NCI-H526 treated with DMSO at 0.1 percent for 48 hours (cell line): ENCODE measurements at regions not wholly inside any gene's neighbourhood (a gene's known extent, or its start where the extent isn't known, plus 50 kb on each side); places are given as distances from the start of the nearest gene placed in this dataset.

ENCODE experiments used
- DNase-seq: peaks from one replicate; lab custom pipeline; 2025; lab: John Stamatoyannopoulos, UW

DNA sequence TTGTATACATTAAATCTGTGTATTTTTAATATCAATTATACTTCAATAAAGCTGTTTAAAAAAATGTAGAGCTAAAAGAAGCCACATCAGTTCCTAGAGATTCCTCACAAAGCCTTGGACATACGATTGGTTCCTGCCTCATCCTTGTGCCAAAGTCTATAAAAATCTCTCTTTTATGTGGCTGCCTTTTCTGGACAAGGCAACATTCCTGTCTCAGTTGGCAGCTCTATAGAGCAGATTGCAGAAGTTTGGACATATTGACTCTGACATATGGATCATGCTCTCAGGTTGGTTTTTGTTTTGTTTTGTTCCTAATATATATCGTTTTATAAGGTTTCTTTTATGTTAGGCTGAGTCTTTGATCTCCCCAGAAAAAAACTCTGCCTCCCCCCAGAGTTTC lies 148.9 kb downstream of the MAFB start:
- no peak for DNase-seq

DNA sequence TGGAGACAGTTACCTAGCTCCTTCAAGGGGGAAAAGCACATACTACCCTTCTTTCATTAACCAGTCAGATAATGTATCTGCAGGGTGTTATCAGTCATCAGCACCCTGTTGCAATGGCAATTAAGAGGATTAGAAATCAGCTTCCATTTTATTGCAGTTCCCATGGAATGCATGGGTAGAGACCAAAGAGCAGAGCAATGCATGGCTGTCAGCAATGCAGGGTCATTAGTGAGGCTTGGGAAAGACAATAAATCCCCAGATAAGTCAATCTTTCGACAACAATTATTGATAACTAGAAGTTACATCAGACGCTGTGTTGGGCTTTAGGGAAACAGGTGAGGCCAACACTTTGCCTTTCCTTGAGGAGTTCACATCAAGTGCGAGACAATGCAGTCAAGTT lies 150.9 kb downstream of the MAFB start:
- DNase-seq: no peak

DNA sequence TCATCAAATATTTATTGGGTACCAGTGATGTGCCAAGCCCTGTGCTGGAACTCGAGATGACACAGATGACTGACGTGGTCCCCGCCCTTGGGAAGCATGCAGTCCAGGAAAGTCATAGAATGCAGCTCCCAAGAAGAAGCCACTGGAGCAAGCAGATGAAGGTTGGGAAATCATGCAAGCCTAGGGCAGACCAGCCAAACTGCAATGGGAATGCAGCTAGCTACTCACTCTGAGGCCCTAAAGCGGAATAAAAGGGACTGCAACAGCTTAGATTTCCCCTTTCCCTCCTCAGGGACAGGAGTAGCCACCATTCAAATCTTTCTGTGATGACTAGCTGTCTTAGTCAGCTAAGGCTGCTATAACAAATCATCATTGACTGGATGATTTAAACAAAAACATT lies 152.2 kb downstream of the MAFB start:
- DNase-seq: no peak

DNA sequence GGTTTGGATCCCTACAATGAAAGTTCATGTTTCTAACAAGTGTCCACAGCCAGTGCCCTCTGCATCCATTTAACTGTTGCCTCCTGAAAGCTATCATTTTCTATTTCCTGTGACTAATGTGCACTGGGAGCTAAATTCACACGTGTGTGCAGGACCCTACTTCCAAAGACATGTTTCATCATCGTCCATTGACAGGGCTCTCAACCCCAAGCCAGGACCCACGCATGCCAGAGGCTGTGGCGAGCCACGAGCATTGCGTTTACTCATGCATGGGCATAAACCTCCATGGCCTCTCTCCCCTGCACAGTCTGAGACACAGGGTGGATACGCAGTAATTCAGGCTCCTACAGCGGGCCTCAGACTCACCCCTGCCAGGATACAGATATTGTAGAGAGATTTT lies 153.2 kb downstream of the MAFB start:
- DNase-seq: no peak

GRCh38 chr20:40532103-40532502 lies 156.9 kb downstream of the MAFB start:
- no peak for DNase-seq

- no peak for DNase-seq
Observed at GRCh38 chr20:40525351-40525750, 163.7 kb downstream of the MAFB start.

DNA sequence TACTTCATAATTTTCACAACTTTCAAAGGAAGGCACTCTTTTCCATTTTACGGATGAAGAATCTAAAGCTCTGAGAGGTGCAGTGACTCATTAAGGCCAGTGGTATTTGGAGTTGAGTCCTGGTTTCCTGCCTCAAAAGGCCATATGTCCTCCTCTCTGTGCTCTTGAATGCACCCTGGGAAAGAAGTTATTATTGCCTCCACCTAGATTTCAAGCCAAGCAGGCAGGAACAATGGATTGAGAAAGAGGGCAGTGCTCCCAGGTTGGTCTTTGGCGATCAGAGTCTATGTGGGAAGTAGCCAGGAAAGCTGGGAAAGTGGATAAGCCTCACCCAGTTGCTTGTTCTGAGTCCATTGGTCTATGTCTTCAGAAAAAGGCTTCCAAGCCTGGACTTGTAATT lies 165.0 kb downstream of the MAFB start:
- no peak for DNase-seq

GRCh38 chr20:40522405-40522804 lies 166.6 kb downstream of the MAFB start:
- DNase-seq: no peak

- DNase-seq: no peak
Observed at GRCh38 chr20:40521962-40522361, 167.1 kb downstream of the MAFB start.

- no peak for DNase-seq
Observed at GRCh38 chr20:40519918-40520317, 169.1 kb downstream of the MAFB start.

DNA sequence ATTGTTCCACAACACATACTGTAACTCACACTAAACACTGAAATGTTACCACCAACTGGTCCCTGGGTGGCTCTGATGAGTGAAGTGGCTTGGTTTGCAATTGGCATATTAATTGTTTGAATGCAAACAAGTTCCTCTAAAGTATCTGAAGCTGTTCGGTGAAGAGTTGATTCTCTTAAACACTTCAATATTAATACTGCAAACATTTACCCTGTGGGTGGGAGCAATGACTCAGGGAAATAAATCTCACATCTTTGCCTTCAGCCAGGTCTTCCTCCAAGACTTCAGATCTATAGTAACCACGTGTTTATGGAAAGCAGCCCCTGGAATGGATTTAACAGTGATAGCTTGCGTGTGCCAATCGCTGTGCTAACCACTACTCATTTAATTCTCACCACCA lies 176.0 kb downstream of the MAFB start:
- DNase-seq: no peak

DNA sequence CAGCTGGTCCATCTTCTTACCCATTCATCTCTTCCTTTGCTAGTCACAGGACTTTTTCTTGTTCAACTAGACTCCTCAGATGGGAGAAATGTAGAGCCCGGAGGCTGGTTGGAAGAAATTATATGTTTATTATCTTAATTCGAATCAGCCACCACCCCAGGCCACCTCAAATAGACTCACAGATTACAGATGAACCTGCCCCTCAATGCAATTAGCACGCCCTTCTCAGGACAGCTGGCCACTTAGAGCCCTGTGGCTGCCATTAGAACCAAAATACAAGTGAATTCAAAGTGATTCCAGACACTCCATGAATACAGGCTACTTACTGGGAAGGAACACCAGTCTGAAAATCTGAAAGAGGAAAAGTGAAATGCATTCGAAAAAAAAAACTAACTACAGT lies 176.4 kb downstream of the MAFB start:
- no peak for DNase-seq

- DNase-seq: no peak
Observed at GRCh38 chr20:40511478-40511877, 177.6 kb downstream of the MAFB start.

DNA sequence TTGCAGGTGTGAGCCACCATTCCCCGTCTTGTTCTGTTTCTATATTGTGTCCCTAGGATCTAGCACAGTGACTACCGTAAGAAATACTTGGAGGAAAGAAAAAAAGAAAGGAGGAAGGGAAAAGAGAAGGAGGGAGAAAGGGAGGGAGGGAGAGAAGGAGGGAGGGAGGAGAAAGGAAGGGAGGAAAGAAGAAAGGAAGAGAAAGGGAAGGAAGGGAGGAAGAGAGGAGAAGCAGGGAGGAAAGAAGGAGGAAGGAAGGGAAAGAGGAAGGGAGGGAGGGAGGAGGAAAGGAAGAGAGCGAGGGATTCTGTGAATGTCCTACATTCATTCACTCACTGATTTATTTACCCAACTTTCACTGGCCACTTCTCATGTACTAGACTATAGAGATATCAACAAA lies 178.4 kb downstream of the MAFB start:
- DNase-seq: no peak

GRCh38 chr20:40508821-40509220 lies 180.2 kb downstream of the MAFB start:
- no peak for DNase-seq

DNA sequence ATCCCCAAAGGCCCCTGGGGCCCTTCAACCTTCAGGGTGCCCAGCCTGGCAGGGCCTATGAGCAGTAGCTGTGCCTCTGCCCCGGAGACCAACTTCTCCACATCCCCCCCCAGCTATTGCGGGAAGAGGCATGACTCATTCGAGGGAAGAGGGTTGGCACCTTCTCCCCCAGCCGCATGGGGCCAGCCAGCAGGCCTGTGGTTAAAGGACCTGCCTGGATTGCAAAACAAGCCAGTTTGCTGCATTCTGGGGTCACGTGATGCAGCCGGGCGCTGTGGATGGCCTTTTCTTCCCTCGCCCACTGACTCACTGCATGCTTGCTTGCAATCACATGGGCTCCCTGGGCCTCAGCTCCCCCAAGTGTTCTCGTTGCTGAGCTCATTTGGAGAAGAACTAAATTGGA lies 182.5 kb downstream of the MAFB start:
- no peak for DNase-seq

GRCh38 chr20:40503119-40503518 lies 185.9 kb downstream of the MAFB start:
- DNase-seq: no peak

DNA sequence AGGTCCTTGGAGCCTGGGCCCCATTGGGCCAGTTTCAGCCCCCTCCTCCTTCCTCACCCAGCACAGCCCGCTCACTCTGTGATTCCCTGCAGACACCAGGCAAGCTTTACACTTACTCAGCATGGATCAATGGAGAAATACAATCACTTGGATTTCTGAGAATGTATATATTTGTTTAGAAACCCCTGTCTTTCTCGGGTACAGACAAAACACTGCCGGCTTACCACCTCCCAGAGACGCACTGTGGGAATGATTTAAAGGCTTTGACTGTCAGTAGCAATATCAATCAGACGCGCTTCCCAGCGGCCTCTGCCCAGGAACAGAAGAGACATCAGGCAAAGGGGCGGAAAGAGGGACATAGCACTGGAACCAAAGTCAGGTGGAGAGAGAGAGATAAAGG lies 186.5 kb downstream of the MAFB start:
- no peak for DNase-seq

DNA sequence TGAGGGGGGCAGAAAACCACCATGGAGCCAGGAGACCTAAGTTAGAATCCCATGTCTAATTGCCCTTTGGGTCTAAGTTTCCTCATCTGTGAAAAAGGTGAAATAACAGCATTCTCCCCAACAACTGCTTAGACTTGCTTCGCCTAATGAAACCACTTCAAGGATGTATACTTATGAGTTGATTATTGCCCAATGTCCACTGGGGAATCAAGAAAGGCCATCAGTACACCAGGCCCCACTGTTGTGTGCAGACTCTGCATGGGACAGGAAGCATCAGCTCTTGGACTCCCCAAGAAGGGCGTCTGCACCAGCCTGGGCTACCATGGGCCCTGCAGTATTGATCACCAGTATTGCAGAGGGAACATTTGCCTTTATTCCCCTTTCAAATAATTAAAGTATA lies 189.6 kb downstream of the MAFB start:
- no peak for DNase-seq

- DNase-seq: no peak
Observed at GRCh38 chr20:40497899-40498691, 190.9 kb downstream of the MAFB start.

DNA sequence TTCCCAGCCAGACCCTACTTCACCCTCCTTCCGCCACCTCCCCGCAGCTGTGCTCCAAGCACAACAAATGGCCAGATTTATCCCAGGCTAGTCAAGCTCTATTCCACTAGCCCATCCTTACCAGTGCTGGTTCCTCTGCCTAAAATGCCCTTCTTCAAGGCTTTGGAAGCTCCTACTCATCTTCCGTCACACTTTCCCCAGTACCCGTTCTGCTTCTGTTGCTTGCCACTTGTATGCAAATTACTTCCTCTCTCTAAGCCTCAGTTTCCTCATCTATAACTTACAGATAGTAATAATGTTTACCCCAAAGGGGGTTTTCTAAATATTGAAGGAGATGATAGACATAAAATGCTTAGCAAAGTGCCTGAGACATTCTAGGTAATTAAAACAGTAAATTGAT lies 193.1 kb downstream of the MAFB start:
- DNase-seq: no peak

GRCh38 chr20:40494248-40494647 lies 194.8 kb downstream of the MAFB start:
- no peak for DNase-seq

- no peak for DNase-seq
Observed at GRCh38 chr20:40493549-40493948, 195.5 kb downstream of the MAFB start.

GRCh38 chr20:40493071-40493470 lies 196.0 kb downstream of the MAFB start:
- no peak for DNase-seq
